H1 (cell line): ENCODE measurements at regions not wholly inside any gene's neighbourhood (a gene's known extent, or its start where the extent isn't known, plus 50 kb on each side); places are given as distances from the start of the nearest gene placed in this dataset.

Source experiments
- CTCF ChIA-PET: fragments of 300-600 bp; sonication (Branson Sonifier 250); formaldehyde crosslinking; loops from one replicate; lab custom pipeline; 2021; ENCODE audit not compliant: partially characterized antibody; lab: Charles Lee
- POLR2A ChIA-PET: fragments of 300-600 bp; sonication (Branson Sonifier 250); formaldehyde crosslinking; loops from one replicate; lab custom pipeline; 2021; ENCODE audit warnings: inconsistent platforms; ENCODE audit not compliant: partially characterized antibody; lab: Charles Lee
- DNase-seq, 2 experiments: peaks; one replicate each; pipeline versions ENCODE4 v3.0.0 to v3.0.0-alpha.2; 2010 to 2022; ENCODE audit warnings: low spot score in 2 of 2, low read depth in 1 of 2, mixed read lengths in 1 of 2
- FAIRE-seq: peaks from 2 replicates; lab custom pipeline; 2011; peaks lifted over from hg19 to GRCh38; lab: Jason Lieb, UNC
- H2AFZ ChIP-seq: 2 replicates; pipeline ENCODE4 v1.8.1; 2012; ENCODE audit warnings: low read length, inconsistent platforms
- H2AK5ac ChIP-seq: 2 replicates; pipeline ENCODE4 v1.6.1; 2013; ENCODE audit warnings: low read depth, low read length
- H2BK120ac ChIP-seq: replicated peaks from 2 replicates; pipeline ENCODE3; 2013; ENCODE audit warnings: low read depth, low read length, inconsistent platforms
- H2BK12ac ChIP-seq: 2 replicates; pipeline ENCODE4 v1.6.1; 2013; ENCODE audit warnings: low read depth, low read length
- H2BK15ac ChIP-seq: 2 replicates; pipeline ENCODE4 v1.6.1; 2013; ENCODE audit warnings: low read length
- H2BK20ac ChIP-seq: 2 replicates; pipeline ENCODE4 v1.6.1; 2013; ENCODE audit warnings: low read length
- H2BK5ac ChIP-seq: 2 replicates; pipeline ENCODE4 v1.6.1; 2013; ENCODE audit warnings: low read depth, low read length
- H3K14ac ChIP-seq: 2 replicates; pipeline ENCODE4 v1.6.1; 2013; ENCODE audit warnings: inconsistent platforms; ENCODE audit not compliant: insufficient read length
- H3K18ac ChIP-seq: 2 replicates; pipeline ENCODE4 v1.6.1; 2013; ENCODE audit warnings: low read length; ENCODE audit errors: extremely low read depth
- H3K23ac ChIP-seq: 2 replicates; pipeline ENCODE4 v1.6.1; 2013; ENCODE audit warnings: inconsistent platforms; ENCODE audit not compliant: insufficient read length
- H3K23me2 ChIP-seq: 2 replicates; pipeline ENCODE4 v1.6.1; 2013; ENCODE audit warnings: low read depth, low read length
- H3K27ac ChIP-seq: 2 replicates; pipeline ENCODE4 v1.6.1; 2011; ENCODE audit warnings: low read depth, low read length, inconsistent platforms
- H3K27me3 ChIP-seq, 4 experiments: replicated peaks in 1 of 4; 1 replicate in 1 of 4; 2 replicates in 3 of 4; pipeline versions ENCODE4 v1.6.1 to v1.8.1; 2011 to 2013; ENCODE audit warnings: low read length in 3 of 4, mild to moderate bottlenecking in 3 of 4, inconsistent platforms in 2 of 4, mixed read lengths in 2 of 4, moderate library complexity in 1 of 4; ENCODE audit not compliant: control insufficient read depth in 3 of 4, insufficient read depth in 3 of 4; ENCODE audit errors: extremely low read depth in 1 of 4
- H3K36me3 ChIP-seq, 4 experiments: 2 replicates each; pipeline versions ENCODE4 v1.6.1 to v1.8.1; 2011 to 2013; ENCODE audit warnings: mild to moderate bottlenecking in 4 of 4, low read length in 3 of 4, moderate library complexity in 2 of 4, control low read depth in 1 of 4, inconsistent platforms in 1 of 4; ENCODE audit not compliant: insufficient read depth in 4 of 4, control insufficient read depth in 2 of 4
- H3K4ac ChIP-seq: replicated peaks from 2 replicates; pipeline ENCODE3; 2013; ENCODE audit warnings: low read length, low read depth, mixed read lengths, inconsistent platforms; ENCODE audit not compliant: insufficient read length
- H3K4me1 ChIP-seq, 4 experiments: replicated peaks in 1 of 4; 1 replicate in 1 of 4; 2 replicates in 3 of 4; pipeline versions ENCODE4 v1.6.1 to v1.8.1; 2011 to 2013; ENCODE audit warnings: low read length in 3 of 4, inconsistent platforms in 2 of 4, mixed read lengths in 1 of 4; ENCODE audit not compliant: insufficient read depth in 4 of 4, control insufficient read depth in 3 of 4
- H3K4me2 ChIP-seq, 2 experiments: 2 replicates each; pipeline versions ENCODE4 v1.6.1 to v1.8.1; 2011 to 2013; ENCODE audit warnings: low read depth in 2 of 2, low read length in 2 of 2, control low read depth in 1 of 2, inconsistent platforms in 1 of 2, mild to moderate bottlenecking in 1 of 2; ENCODE audit not compliant: insufficient read depth in 1 of 2
- H3K4me3 ChIP-seq, 4 experiments: fragments of 200-600, 300-600 bp in 1 of 4; sonication (generic), shearing (Covaris generic), sonication (Bioruptor Twin) in 1 of 4; 2 replicates each; pipeline versions ENCODE4 v1.5.1 to v1.8.1; 2011 to 2016; ENCODE audit warnings: low read length in 4 of 4, low read depth in 3 of 4, control low read depth in 2 of 4, inconsistent platforms in 2 of 4, mild to moderate bottlenecking in 2 of 4, mixed read lengths in 1 of 4, moderate library complexity in 1 of 4; ENCODE audit not compliant: insufficient read depth in 2 of 4; ENCODE audit errors: extremely low read depth in 1 of 4
- H3K56ac ChIP-seq: replicated peaks from 2 replicates; pipeline ENCODE3; 2013; ENCODE audit warnings: low read depth, mild to moderate bottlenecking, mixed read lengths, low read length, inconsistent platforms; ENCODE audit not compliant: insufficient read length
- H3K79me1 ChIP-seq: 2 replicates; pipeline ENCODE4 v1.6.1; 2013; ENCODE audit warnings: low read depth, low read length, control low read depth
- H3K79me2 ChIP-seq, 2 experiments: 2 replicates each; pipeline versions ENCODE4 v1.6.1 to v1.8.1; 2012 to 2013; ENCODE audit warnings: low read length in 2 of 2, mild to moderate bottlenecking in 2 of 2, inconsistent platforms in 1 of 2; ENCODE audit not compliant: insufficient read depth in 2 of 2, control insufficient read depth in 1 of 2
- H3K9ac ChIP-seq, 4 experiments: replicated peaks in 1 of 4; 1 replicate in 1 of 4; 2 replicates in 3 of 4; pipeline versions ENCODE4 v1.6.1 to v1.8.1; 2011 to 2013; ENCODE audit warnings: low read depth in 3 of 4, low read length in 3 of 4, control low read depth in 2 of 4, mild to moderate bottlenecking in 2 of 4, moderate library complexity in 2 of 4, inconsistent platforms in 1 of 4; ENCODE audit errors: extremely low read depth in 1 of 4
- H3K9me3 ChIP-seq, 2 experiments: 2 replicates each; pipeline versions ENCODE4 v1.6.1 to v1.8.1; 2012 to 2013; ENCODE audit warnings: mild to moderate bottlenecking in 2 of 2, moderate library complexity in 2 of 2, control low read depth in 1 of 2, inconsistent platforms in 1 of 2, low read depth in 1 of 2, low read length in 1 of 2, mixed read lengths in 1 of 2; ENCODE audit not compliant: insufficient read depth in 2 of 2
- H4K20me1 ChIP-seq, 2 experiments: replicated peaks in 1 of 2; 2 replicates each; pipeline versions ENCODE3 to v1.8.1; 2011 to 2013; ENCODE audit warnings: inconsistent platforms in 2 of 2, low read length in 2 of 2, mild to moderate bottlenecking in 1 of 2; ENCODE audit not compliant: insufficient read depth in 2 of 2, control insufficient read depth in 1 of 2
- H4K5ac ChIP-seq: 2 replicates; pipeline ENCODE4 v1.6.1; 2013; ENCODE audit warnings: low read length, low read depth, mixed read lengths, inconsistent platforms; ENCODE audit not compliant: insufficient read length
- H4K8ac ChIP-seq: 2 replicates; pipeline ENCODE4 v1.8.0; 2013; ENCODE audit warnings: mild to moderate bottlenecking, moderate library complexity, low read length, inconsistent platforms; ENCODE audit not compliant: insufficient read depth; ENCODE audit errors: extremely low read depth
- H4K91ac ChIP-seq: replicated peaks from 2 replicates; pipeline ENCODE3; 2013; ENCODE audit warnings: low read length, mixed read lengths, inconsistent platforms; ENCODE audit not compliant: insufficient read length
- CEBPB ChIP-seq: IDR thresholded peaks from 2 replicates; pipeline ENCODE4 v1.6.1; 2012; ENCODE audit warnings: low read depth, low read length
- TCF12 ChIP-seq: IDR thresholded peaks from 2 replicates; pipeline ENCODE4 v1.6.1; 2011; ENCODE audit warnings: low read depth, mild to moderate bottlenecking, low read length
- WGBS, 2 experiments: shearing (Covaris generic) in 1 of 2; methylation state at CpG; one replicate each; pipeline versions ENCODE4 v1.1.6 to v1.1.7; 2013 to 2015; ENCODE audit warnings: low lambda C conversion rate in 2 of 2, mixed read lengths in 2 of 2, inconsistent platforms in 1 of 2, low coverage in 1 of 2, missing lambda C conversion rate in 1 of 2; ENCODE audit not compliant: insufficient replicate concordance in 2 of 2, insufficient coverage in 1 of 2, insufficient read length in 1 of 2; ENCODE audit errors: extremely low coverage in 1 of 2, missing lambda C conversion rate in 1 of 2; 5-methylcytosine and 5-hydroxymethylcytosine counted together

- POLR2A ChIA-PET = no interaction called here
- H3K23me2 ChIP-seq = no peaks in the 10 kb centered on the region
- no peak overlapping the region for H3K14ac ChIP-seq
- H3K9me3 ChIP-seq = no peaks in the 10 kb centered on the region; a peak in 1 of 4 replicates
- H3K27ac ChIP-seq = no peak overlapping the region
- no peaks in the 10 kb centered on the region; a peak in 1 of 7 replicates for H3K27me3 ChIP-seq
- H3K36me3 ChIP-seq = no peaks in the 10 kb centered on the region
- TF ChIP-seq CEBPB (no peak), TCF12 (no peak)
- TF ChIP-seq, all 59 proteins: peak for 0
- H3K4me2 ChIP-seq = no peak overlapping the region
- H4K91ac ChIP-seq = no peak overlapping the region
- WGBS, 2 experiments = 92% methylated on average over 2 of the region's 2 CpGs; no CpG with 5 or more reads in 1 of the 2 experiments
- H3K79me2 ChIP-seq = no peaks in the 10 kb centered on the region
- H2BK12ac ChIP-seq = no peak overlapping the region
- peaks cover 0 to 5% (median 0%) of the 10 kb centered on the region in 4 experiments; a peak in 1 of 7 replicates for H3K4me1 ChIP-seq
- H2BK5ac ChIP-seq = no peak overlapping the region
- no peak overlapping the region for H2BK15ac ChIP-seq
- H3K56ac ChIP-seq = no peak overlapping the region
- H3K4ac ChIP-seq = no peak overlapping the region
- no peaks in the 10 kb centered on the region for H3K79me1 ChIP-seq
- no peak overlapping the region for H3K4me3 ChIP-seq
- H4K5ac ChIP-seq = no peak overlapping the region
- no peak overlapping the region for H2AK5ac ChIP-seq
- no peak overlapping the region for H4K8ac ChIP-seq
- no peaks in the 10 kb centered on the region for H4K20me1 ChIP-seq
- no peak overlapping the region for H2BK120ac ChIP-seq
- H3K23ac ChIP-seq = no peak overlapping the region
- H2AFZ ChIP-seq = no peak overlapping the region
- CTCF ChIA-PET = interaction anchor here (1.6 kb wide), 1 partner anchor 65 kb away, joined by 5 read pairs; no protein-coding TSS in a partner anchor
- FAIRE-seq (no peak), DNase-seq (no peak)
- H3K18ac ChIP-seq = no peak overlapping the region
- no peak overlapping the region for H2BK20ac ChIP-seq
- no peak overlapping the region for H3K9ac ChIP-seq
Measured at GRCh38 chr7:116356979-116357378, 142.6 kb upstream of the CAV2 start.
